ENCODE measurements at regions not wholly inside any gene's neighbourhood (a gene's known extent, or its start where the extent isn't known, plus 50 kb on each side); places are given as distances from the start of the nearest gene placed in this dataset.

DNA sequence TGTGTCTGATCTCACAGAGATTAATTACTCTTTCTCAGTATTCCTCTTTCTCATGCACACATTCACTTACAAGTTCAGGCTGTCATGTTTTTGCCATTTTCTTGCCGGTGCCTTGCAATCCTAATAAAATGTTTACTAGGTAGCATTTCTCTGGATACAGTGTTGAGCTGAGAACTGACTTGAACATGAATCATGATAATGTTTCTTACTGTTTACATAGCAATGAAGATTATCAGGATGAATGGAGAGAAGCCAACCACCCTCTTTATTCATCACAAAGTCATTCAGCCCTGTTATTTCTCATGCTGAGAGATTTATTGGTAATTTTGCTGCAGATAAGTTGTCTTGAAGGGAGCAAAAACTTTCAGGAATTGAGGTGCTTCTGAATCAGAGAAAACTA is 185.5 kb upstream of the ECI2 start:
- H3K79me2 ChIP-seq (ENCODE audit: insufficient read depth, low read depth) = no peaks in the 10 kb centered on the region
- no peak overlapping the region for H2AFZ ChIP-seq (ENCODE audit: low read depth)
- H3K27me3 ChIP-seq (ENCODE audit: insufficient read depth, low read depth) = no peaks in the 10 kb centered on the region
- no peak overlapping the region for H3K4me3 ChIP-seq (IDR thresholded peaks at IDR 0.05; ENCODE audit: insufficient read depth, low read depth, low read length)
- H3K4me2 ChIP-seq = no peak overlapping the region
- no peaks in the 10 kb centered on the region for H4K20me1 ChIP-seq (ENCODE audit: insufficient read depth)
- no peak overlapping the region for H3K9ac ChIP-seq
- H3K4me1 ChIP-seq (ENCODE audit: low read depth, poor library complexity, severe bottlenecking) = no peaks in the 10 kb centered on the region
- H3K36me3 ChIP-seq (ENCODE audit: insufficient read depth) = no peaks in the 10 kb centered on the region
- no peak overlapping the region for H3K27ac ChIP-seq
- TF ChIP-seq CTCF (conservative IDR thresholded peaks at IDR 0.05; ENCODE audit: low read depth, low read length) = no peak

GRCh38 chr6:4319981-4320683 is 184.8 kb upstream of the ECI2 start:
- Histone ChIP-seq H3K4me2 (no peak overlapping the region), H2AFZ (ENCODE audit: low read depth) (no peak overlapping the region), H3K4me1 (ENCODE audit: low read depth, poor library complexity, severe bottlenecking) (no peaks in the 10 kb centered on the region), H3K4me3 (IDR thresholded peaks at IDR 0.05; ENCODE audit: insufficient read depth, low read depth, low read length) (no peak overlapping the region), H4K20me1 (ENCODE audit: insufficient read depth) (no peaks in the 10 kb centered on the region), H3K27ac (no peak overlapping the region), H3K27me3 (ENCODE audit: insufficient read depth, low read depth) (no peaks in the 10 kb centered on the region), H3K9ac (no peak overlapping the region), H3K79me2 (ENCODE audit: insufficient read depth, low read depth) (no peaks in the 10 kb centered on the region), H3K36me3 (ENCODE audit: insufficient read depth) (no peaks in the 10 kb centered on the region)
- no peak for TF ChIP-seq CTCF (conservative IDR thresholded peaks at IDR 0.05; ENCODE audit: low read depth, low read length)

DNA sequence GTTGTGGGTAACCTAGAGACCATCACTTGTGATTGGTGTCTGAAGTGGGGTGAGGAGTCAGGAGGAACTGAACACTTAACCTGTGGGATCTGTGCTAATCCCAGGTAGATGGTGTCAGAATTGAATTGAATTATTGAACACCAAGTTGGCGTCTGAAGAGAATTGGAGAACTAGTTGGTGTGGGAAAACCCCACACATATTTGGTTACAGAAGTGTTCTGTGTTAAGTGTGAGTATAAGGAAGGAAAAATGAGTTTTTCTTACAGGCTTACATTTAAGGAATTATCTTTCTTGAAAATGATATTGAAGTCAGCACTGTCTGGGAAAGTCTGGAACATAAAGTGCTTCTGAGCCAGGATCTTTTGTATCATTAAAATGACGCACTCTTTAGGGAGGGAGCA is 182.9 kb upstream of the ECI2 start:
- no peaks in the 10 kb centered on the region for H3K36me3 ChIP-seq (ENCODE audit: insufficient read depth)
- H3K4me2 ChIP-seq = no peak overlapping the region
- H3K79me2 ChIP-seq (ENCODE audit: insufficient read depth, low read depth) = no peaks in the 10 kb centered on the region
- H3K4me1 ChIP-seq (ENCODE audit: low read depth, poor library complexity, severe bottlenecking) = no peaks in the 10 kb centered on the region
- no peak overlapping the region for H3K4me3 ChIP-seq (IDR thresholded peaks at IDR 0.05; ENCODE audit: insufficient read depth, low read depth, low read length)
- H3K27ac ChIP-seq = no peak overlapping the region
- no peaks in the 10 kb centered on the region for H3K27me3 ChIP-seq (ENCODE audit: insufficient read depth, low read depth)
- no peak overlapping the region for H2AFZ ChIP-seq (ENCODE audit: low read depth)
- H4K20me1 ChIP-seq (ENCODE audit: insufficient read depth) = no peaks in the 10 kb centered on the region
- no peak for TF ChIP-seq CTCF (conservative IDR thresholded peaks at IDR 0.05; ENCODE audit: low read depth, low read length)
- H3K9ac ChIP-seq = no peak overlapping the region

- H3K79me2 ChIP-seq (ENCODE audit: insufficient read depth, low read depth) = no peaks in the 10 kb centered on the region
- H3K4me1 ChIP-seq (ENCODE audit: low read depth, poor library complexity, severe bottlenecking) = no peaks in the 10 kb centered on the region
- H3K9ac ChIP-seq = no peak overlapping the region
- no peak overlapping the region for H3K27ac ChIP-seq
- TF ChIP-seq CTCF (conservative IDR thresholded peaks at IDR 0.05; ENCODE audit: low read depth, low read length) = no peak
- no peak overlapping the region for H2AFZ ChIP-seq (ENCODE audit: low read depth)
- H4K20me1 ChIP-seq (ENCODE audit: insufficient read depth) = no peaks in the 10 kb centered on the region
- H3K4me3 ChIP-seq (IDR thresholded peaks at IDR 0.05; ENCODE audit: insufficient read depth, low read depth, low read length) = no peak overlapping the region
- H3K36me3 ChIP-seq (ENCODE audit: insufficient read depth) = no peaks in the 10 kb centered on the region
- no peak overlapping the region for H3K4me2 ChIP-seq
- H3K27me3 ChIP-seq (ENCODE audit: insufficient read depth, low read depth) = no peaks in the 10 kb centered on the region
Observed at GRCh38 chr6:4316867-4317400, 181.6 kb upstream of the ECI2 start.

All from KMS-11 (cell line).